ENCODE measurements at regions not wholly inside any gene's neighbourhood (a gene's known extent, or its start where the extent isn't known, plus 50 kb on each side); places are given as distances from the start of the nearest gene placed in this dataset.

- Histone ChIP-seq H3K27ac (no peak overlapping the region), H3K9me3 (peaks cover 0 to 21% (median 5%) of the 10 kb centered on the region in 11 donors), H3K4me3 (no peak overlapping the region), H3K27me3 (no peaks in the 10 kb centered on the region), H3K36me3 (no peaks in the 10 kb centered on the region), H3K4me1 (no peaks in the 10 kb centered on the region)
- no peak for ATAC-seq
- no peak for TF ChIP-seq CTCF (IDR thresholded peaks at IDR 0.05)
- WGBS, 2 donors, result 74 to 86% methylated on average over 1 of the region's 1 CpG
- intact Hi-C loops (cut with DNase I), result no loop called here
- DNase-seq, result no peak
These were observed 404.3 kb downstream of the BCL11A start for GRCh38 chr2:60149176-60149575.

- intact Hi-C loops (cut with DNase I), result no loop called here
- Histone ChIP-seq H3K36me3 (no peaks in the 10 kb centered on the region), H3K9me3 (peaks cover 0 to 18% (median 5%) of the 10 kb centered on the region in 11 donors), H3K27me3 (no peaks in the 10 kb centered on the region), H3K4me3 (no peak overlapping the region), H3K27ac (no peak overlapping the region), H3K4me1 (no peaks in the 10 kb centered on the region)
- WGBS, 2 donors, result 72 to 80% methylated on average over 4 of the region's 4 CpGs
- TF ChIP-seq CTCF (IDR thresholded peaks at IDR 0.05), result no peak
- DNase-seq (no peak), ATAC-seq (no peak)
These were observed 404.7 kb downstream of the BCL11A start for GRCh38 chr2:60148716-60149115.

DNA sequence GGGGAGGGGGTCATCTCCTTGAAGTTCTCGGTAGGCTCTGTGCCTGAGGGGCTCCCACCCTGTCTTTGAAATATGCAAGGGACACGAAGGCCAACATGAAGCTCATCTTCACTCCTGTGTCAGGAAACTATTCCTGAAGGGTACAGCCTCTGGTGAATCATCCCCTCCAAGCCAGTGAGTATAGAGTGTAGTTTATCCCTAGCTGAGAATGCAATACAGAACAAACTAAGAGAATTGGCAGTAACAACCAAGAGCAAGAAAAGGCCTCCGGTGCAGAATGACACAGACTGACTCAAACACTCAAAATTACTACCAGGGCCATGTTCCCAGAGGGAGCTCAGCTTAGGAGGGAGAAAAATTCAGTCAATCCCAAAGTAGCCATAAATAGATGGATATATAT, 413.3 kb downstream of the BCL11A start:
- intact Hi-C loops (cut with DNase I), result no loop called here
- DNase-seq (no peak), ATAC-seq (peak in 1 of 8 donors; percentile 59)
- no peaks in the 10 kb centered on the region for H3K36me3 ChIP-seq
- no peaks in the 10 kb centered on the region for H3K4me1 ChIP-seq
- no peak for TF ChIP-seq CTCF (IDR thresholded peaks at IDR 0.05)
- no peak overlapping the region for H3K4me3 ChIP-seq
- no peaks in the 10 kb centered on the region for H3K27me3 ChIP-seq
- WGBS, 2 donors, result 59 to 64% methylated on average over 3 of the region's 3 CpGs
- H3K9me3 ChIP-seq, result peaks cover 0 to 17% (median 3%) of the 10 kb centered on the region in 11 donors
- no peak overlapping the region for H3K27ac ChIP-seq

GRCh38 chr2:60136913-60137312, 416.5 kb downstream of the BCL11A start:
- no peak for TF ChIP-seq CTCF (IDR thresholded peaks at IDR 0.05)
- WGBS, 2 donors, result 79 to 83% methylated on average over 2 of the region's 2 CpGs
- no peak overlapping the region for H3K4me3 ChIP-seq
- no peaks in the 10 kb centered on the region for H3K4me1 ChIP-seq
- no peaks in the 10 kb centered on the region for H3K36me3 ChIP-seq
- intact Hi-C loops (cut with DNase I), result no loop called here
- no peak for ATAC-seq
- no peak for DNase-seq
- H3K9me3 ChIP-seq, result peaks cover 0 to 26% (median 3%) of the 10 kb centered on the region in 11 donors
- no peaks in the 10 kb centered on the region for H3K27me3 ChIP-seq
- H3K27ac ChIP-seq, result no peak overlapping the region

All from heart right ventricle (tissue), 16 donors.